NCI-H82 (cell line): ENCODE measurements at regions not wholly inside any gene's neighbourhood (a gene's known extent, or its start where the extent isn't known, plus 50 kb on each side); places are given as distances from the start of the nearest gene placed in this dataset.

ENCODE experiments used
- DNase-seq: peaks from one replicate; lab custom pipeline; 2025; lab: John Stamatoyannopoulos, UW

DNA sequence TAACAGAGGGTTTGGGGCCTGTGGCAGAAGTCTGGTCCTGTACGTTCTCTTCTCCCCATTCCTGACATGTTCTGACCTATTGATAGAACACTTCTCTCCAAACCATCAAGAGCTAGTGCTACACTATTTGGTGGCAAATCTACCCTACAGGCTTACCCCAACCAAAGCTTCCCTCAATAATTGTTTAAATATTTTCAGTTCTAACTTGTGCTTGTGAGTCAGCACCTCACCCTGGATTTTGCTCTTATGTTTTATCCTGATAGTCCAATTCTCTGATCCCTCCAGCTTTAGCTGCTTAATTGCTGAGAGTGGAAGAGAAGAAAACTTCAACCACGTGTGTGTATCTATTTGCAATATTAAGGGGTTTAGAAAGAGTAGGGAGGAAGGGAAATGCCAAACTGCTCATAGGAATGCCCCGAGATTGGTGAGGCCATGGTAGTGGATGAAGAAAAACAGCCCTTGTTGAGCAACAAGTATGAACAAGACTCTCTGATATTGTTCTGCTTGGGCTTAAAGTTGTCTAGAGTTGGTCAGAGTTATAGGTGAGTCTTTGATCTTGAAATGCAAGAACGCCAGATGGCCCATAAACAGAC is 67.8 kb upstream of the PARD3B start:
- no peak for DNase-seq

DNA sequence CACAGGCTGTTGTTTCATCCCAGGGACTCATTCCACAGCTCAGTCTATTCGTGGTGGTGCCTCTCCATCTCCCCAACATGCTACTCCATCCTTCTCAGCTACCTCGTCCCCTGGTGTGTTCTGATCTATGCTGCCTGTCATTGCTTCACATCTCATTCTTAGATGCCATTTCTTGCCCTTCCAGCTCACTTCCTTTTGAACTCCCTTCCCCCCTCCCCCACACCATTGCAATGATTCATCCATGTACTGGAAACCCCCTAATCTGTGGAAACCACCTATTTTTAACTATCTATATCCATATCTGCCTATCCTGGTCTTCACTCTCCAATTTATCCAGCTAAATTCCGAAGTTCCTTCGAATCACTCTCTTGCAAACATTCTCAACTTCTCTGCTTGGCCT is 65.7 kb upstream of the PARD3B start:
- no peak for DNase-seq

DNA sequence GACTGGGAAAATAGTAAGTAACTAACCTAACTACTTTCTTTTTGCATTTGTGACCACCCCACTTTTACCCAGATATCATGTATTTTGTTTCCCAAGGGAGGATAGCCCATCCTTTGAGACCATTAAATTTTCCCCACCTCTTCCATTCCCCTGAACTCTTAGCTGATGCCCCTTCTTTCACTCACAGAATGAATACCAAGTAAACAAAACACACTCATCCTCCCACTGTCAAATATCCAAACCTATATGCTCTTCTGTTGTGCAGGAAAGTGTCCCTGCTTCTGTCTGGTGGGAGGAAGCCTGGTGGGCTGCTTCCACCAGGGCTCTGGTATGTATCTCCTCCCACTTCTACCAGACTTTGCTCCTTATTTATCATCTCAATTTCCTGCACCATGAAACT is 64.6 kb upstream of the PARD3B start:
- no peak for DNase-seq

DNA sequence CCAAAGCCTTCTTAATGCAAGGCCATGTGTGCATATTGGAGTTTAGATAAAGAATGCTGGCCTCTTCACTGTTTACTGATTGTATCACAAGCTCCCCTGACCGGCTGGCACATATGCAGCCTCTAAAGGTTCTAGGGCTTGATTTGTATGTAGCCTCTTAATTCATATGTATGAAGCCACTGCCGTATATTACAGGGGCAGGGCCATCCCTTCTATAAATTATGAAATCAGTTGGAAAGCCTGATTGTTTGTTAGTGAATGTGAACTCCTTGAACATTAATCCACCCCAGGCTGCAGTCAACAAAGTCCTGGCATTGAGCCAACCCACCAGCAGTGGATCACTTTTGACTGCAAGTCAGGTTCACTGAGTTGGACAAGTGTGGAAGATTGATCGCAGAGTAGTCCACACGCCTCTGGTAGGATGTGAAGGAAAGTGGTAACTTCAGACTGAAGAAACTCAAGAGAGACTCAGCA is 61.6 kb upstream of the PARD3B start:
- peak; percentile 86 for DNase-seq

DNA sequence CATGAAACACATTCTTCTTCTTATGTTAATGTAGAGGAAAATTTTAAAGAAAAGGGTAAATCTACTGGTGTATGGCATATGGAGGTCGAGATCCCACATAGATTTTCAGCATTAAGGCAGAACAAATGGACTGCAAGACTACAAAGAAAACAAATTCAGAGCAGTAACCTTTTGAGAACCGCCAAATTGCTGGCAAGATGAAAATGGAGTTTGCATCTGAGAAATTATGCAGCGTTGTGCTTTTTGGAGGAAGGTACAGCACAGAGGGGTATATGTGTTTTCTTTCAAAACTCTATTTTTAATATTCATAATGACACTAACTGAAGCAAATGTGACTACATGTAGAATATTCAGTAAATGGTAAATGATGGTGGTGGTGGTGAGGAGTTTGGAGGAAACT is 59.0 kb upstream of the PARD3B start:
- no peak for DNase-seq

DNA sequence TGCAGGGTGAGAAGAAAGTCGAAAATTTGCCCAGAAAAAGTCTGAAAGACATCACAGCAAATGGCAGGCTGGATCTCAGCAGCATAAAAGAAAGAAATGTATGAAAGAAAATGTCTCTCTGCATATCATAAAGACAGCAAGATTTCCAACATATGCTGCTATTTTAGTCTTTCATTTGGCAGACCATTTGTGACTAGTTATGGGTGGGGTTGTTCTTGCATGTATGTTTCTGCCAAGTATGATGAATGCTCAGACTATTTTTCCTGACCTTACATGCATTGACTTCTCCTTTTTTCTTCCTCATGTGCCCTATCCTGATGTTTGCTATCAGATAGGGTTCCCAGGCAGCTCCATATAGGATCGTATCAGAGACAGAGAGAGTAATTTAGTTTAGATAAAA is 58.5 kb upstream of the PARD3B start:
- DNase-seq, result no peak

DNA sequence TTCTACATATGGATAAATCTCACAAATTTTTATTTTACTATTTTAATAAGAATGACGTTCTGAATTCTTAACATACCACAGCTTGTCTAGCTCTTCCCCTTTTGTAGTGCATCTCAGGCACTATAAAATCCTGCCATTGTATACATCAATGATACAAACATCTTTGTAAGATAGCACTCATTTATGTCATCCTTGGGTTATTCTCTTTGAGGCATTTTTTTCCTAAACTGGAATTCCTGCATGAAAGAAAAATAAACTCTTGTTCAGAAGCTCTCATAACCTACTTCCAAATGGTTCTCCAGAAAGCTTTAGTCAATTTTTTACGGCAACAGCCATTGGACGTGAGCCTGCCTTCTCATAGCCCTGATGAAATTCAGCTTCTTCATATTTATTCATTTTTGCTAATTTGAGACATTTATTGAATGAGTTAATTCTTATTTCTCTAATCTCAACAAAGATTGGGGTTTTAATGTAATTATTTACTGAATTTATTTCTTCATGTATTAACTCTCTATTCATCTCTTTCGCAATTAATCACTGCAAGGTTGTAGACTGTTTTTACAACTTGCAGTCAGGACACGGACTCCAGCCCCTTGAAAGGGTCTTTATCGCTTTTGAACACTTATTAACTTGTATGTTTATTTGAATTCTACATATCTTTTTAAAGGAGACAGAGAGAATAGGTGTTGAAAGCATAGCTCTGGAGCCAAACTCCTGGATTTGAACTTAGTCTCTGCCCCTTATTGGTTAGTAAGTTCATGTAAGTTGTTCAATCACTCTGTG is 57.6 kb upstream of the PARD3B start:
- no peak for DNase-seq

DNA sequence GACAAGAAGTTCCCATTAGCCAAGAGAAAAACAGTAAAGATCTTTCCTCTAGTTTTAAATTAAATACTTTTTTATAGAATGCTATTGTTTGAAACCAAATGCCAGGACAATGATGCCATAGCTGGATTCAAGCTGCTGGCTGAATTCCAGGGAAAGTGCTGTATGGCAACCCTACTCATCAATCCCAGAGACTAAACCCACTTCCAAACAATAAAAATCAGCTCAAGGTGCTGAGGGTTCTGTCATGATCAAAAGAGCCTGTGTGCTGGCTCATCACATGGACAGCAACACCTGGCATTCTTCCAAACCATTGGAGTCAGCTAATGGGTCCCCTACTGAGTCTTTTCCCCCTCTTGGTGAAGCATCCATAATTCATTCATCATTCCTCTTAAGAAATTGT is 53.7 kb upstream of the PARD3B start:
- DNase-seq, result peak; percentile 16

DNA sequence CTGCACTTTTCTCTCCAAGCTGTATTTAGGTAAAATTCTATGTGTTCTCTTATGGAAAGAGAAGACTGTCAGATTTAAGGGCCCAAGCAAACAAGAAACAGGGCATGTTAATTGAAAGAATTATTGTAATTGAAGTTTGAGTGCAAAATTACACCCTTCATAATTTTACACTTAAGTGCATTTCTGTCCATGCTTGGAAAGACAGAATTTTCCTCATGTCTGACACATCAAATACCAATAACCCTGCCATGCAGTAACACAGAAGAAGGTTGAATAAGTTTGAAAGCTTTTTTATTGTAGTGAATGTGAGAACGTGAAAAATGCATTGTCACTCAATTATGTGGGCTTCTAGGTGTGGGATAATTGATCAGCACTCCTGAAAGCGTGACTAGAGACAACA is 52.9 kb upstream of the PARD3B start:
- no peak for DNase-seq

DNA sequence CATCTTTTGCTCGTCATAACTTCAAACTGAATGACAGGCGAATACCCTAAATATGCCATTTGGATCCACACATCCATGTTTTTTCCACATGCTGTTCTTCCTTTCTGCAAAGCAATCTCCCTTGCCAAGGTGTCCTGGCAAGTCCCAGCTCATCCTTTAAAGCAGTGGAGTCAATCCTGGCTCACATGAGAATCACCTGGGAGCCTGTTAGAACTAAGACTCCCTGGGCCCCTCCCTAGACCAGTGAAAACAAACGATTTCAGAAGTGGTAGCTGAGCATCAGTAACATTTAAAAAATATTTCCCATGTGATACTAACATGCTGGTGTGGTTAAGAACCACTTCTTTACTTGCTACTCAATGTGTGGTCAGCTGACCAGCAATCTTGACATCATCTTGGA is 50.6 kb upstream of the PARD3B start:
- no peak for DNase-seq

DNA sequence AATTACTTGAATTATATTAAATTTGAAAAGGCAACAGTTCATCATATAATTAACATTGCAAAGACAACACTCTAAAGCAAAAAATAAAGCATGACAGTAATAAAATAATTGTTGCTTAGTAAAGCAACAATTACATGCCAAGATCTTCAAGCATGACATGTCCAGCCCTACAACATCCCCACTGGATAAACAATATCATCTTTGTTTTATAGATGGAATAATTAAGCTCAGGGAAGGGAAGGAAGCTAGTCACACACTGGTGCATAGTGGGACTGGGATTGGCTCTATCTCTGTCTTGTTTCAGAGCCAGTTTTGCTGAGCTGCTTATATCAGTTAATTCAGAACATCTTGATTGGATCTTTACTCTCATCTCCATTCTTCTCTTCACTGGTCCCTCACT is 49.9 kb upstream of the PARD3B start:
- no peak for DNase-seq
